Duodenal mucosa (tissue), 2 donors: ENCODE measurements at regions not wholly inside any gene's neighbourhood (a gene's known extent, or its start where the extent isn't known, plus 50 kb on each side); places are given as distances from the start of the nearest gene placed in this dataset.
A peak's percentile ranks its signal among the peaks of the same experiment; 100 is the strongest.
"Not testable (repeated sequence)": the region's sequence is repeated elsewhere in the genome, so short reads cannot be mapped to it uniquely, and the experiment has no call there.

Source experiments
- H3K27ac ChIP-seq: one replicate; pipeline ENCODE4 v1.7.0; 2013; ENCODE audit warnings: low read depth, low read length
- H3K27me3 ChIP-seq, 2 donors: one replicate each; pipeline ENCODE4 v1.7.0; 2013; ENCODE audit warnings: low read length in 2 of 2, control low read depth in 1 of 2; ENCODE audit not compliant: insufficient read depth in 2 of 2, control insufficient read depth in 1 of 2
- H3K36me3 ChIP-seq, 2 donors: one replicate each; pipeline ENCODE4 v1.7.0; 2013; ENCODE audit warnings: low read length in 2 of 2, control low read depth in 1 of 2; ENCODE audit not compliant: insufficient read depth in 2 of 2, control insufficient read depth in 1 of 2
- H3K4me1 ChIP-seq, 2 donors: one replicate each; pipeline ENCODE4 v1.7.0; 2013; ENCODE audit warnings: low read length in 2 of 2, control low read depth in 1 of 2; ENCODE audit not compliant: insufficient read depth in 2 of 2, control insufficient read depth in 1 of 2
- H3K4me3 ChIP-seq, 2 donors: one replicate each; pipeline ENCODE4 v1.7.0; 2013; ENCODE audit warnings: low read length in 2 of 2, low read depth in 1 of 2
- H3K9ac ChIP-seq, 2 donors: one replicate each; pipeline ENCODE4 v1.7.0; 2013; ENCODE audit warnings: low read length in 2 of 2, low read depth in 1 of 2
- H3K9me3 ChIP-seq, 2 donors: one replicate each; pipeline ENCODE4 v1.7.0; 2013; ENCODE audit warnings: low read length in 2 of 2, control low read depth in 1 of 2; ENCODE audit not compliant: control insufficient read depth in 1 of 2

- H3K27ac ChIP-seq, result no peak overlapping the region
- peaks cover 21 to 36% of the 10 kb centered on the region in 2 donors for H3K4me1 ChIP-seq
- no peaks in the 10 kb centered on the region for H3K36me3 ChIP-seq
- H3K4me3 ChIP-seq, result no peak overlapping the region
- H3K9me3 ChIP-seq, result no peaks in the 10 kb centered on the region
- no peaks in the 10 kb centered on the region for H3K27me3 ChIP-seq
- no peak overlapping the region for H3K9ac ChIP-seq
Measured at GRCh38 chr14:71554959-71555612, 377.1 kb upstream of the RGS6 start.

- H3K4me1 ChIP-seq, result peaks cover 21 to 36% of the 10 kb centered on the region in 2 donors
- H3K4me3 ChIP-seq, result peak overlapping the region in 1 of 2 donors; percentile 53
- no peak overlapping the region for H3K27ac ChIP-seq
- peak overlapping the region in 1 of 2 donors; percentile 14 for H3K9ac ChIP-seq
- no peaks in the 10 kb centered on the region for H3K27me3 ChIP-seq
- H3K36me3 ChIP-seq, result no peaks in the 10 kb centered on the region
- no peaks in the 10 kb centered on the region for H3K9me3 ChIP-seq
Measured at GRCh38 chr14:71555654-71556559, 376.3 kb upstream of the RGS6 start.

- H3K36me3 ChIP-seq, result no peaks in the 10 kb centered on the region
- no peak overlapping the region for H3K27ac ChIP-seq
- no peak overlapping the region for H3K9ac ChIP-seq
- no peaks in the 10 kb centered on the region for H3K9me3 ChIP-seq
- no peaks in the 10 kb centered on the region for H3K27me3 ChIP-seq
- H3K4me1 ChIP-seq, result peaks cover 21 to 36% of the 10 kb centered on the region in 2 donors
- no peak overlapping the region for H3K4me3 ChIP-seq
Measured at GRCh38 chr14:71556730-71557129, 375.5 kb upstream of the RGS6 start.

GRCh38 chr14:71557351-71557750 lies 374.9 kb upstream of the RGS6 start:
- Histone ChIP-seq H3K27ac (no peak overlapping the region), H3K9ac (no peak overlapping the region), H3K27me3 (no peaks in the 10 kb centered on the region), H3K36me3 (no peaks in the 10 kb centered on the region), H3K9me3 (no peaks in the 10 kb centered on the region), H3K4me1 (peaks cover 21 to 36% of the 10 kb centered on the region in 2 donors), H3K4me3 (no peak overlapping the region)

- not testable (repeated sequence) for H3K9ac ChIP-seq, H3K4me3 ChIP-seq
- peaks cover 21 to 29% of the 10 kb centered on the region in 2 donors for H3K4me1 ChIP-seq
Measured at GRCh38 chr14:71558943-71559342, 373.3 kb upstream of the RGS6 start.

GRCh38 chr14:71560751-71561150 lies 371.5 kb upstream of the RGS6 start:
- Histone ChIP-seq H3K27ac (no peak overlapping the region), H3K4me1 (peaks cover 10 to 13% of the 10 kb centered on the region in 2 donors), H3K9me3 (no peaks in the 10 kb centered on the region), H3K4me3 (no peak overlapping the region), H3K36me3 (no peaks in the 10 kb centered on the region), H3K9ac (no peak overlapping the region), H3K27me3 (no peaks in the 10 kb centered on the region)

More at GRCh38 chr14:71558943-71559342, 373.3 kb upstream of the RGS6 start:
- not testable (repeated sequence) for H3K27ac ChIP-seq, H3K9me3 ChIP-seq, H3K36me3 ChIP-seq, H3K27me3 ChIP-seq

GRCh38 chr14:71563492-71564153 lies 368.6 kb upstream of the RGS6 start:
- Histone ChIP-seq H3K27ac (no peak overlapping the region), H3K9ac (no peak overlapping the region), H3K4me1 (no peaks in the 10 kb centered on the region), H3K36me3 (no peaks in the 10 kb centered on the region), H3K9me3 (no peaks in the 10 kb centered on the region), H3K4me3 (no peak overlapping the region), H3K27me3 (no peaks in the 10 kb centered on the region)

- Histone ChIP-seq H3K27me3 (no peaks in the 10 kb centered on the region), H3K27ac (no peak overlapping the region), H3K9ac (no peak overlapping the region)
Measured at GRCh38 chr14:71566276-71566675, 366.0 kb upstream of the RGS6 start.

GRCh38 chr14:71567499-71568133 lies 364.6 kb upstream of the RGS6 start:
- not testable (repeated sequence) for H3K4me3 ChIP-seq, H3K27ac ChIP-seq, H3K9me3 ChIP-seq, H3K36me3 ChIP-seq, H3K9ac ChIP-seq, H3K4me1 ChIP-seq, H3K27me3 ChIP-seq

More at GRCh38 chr14:71566276-71566675, 366.0 kb upstream of the RGS6 start:
- Histone ChIP-seq H3K4me3 (no peak overlapping the region), H3K9me3 (no peaks in the 10 kb centered on the region), H3K36me3 (no peaks in the 10 kb centered on the region), H3K4me1 (no peaks in the 10 kb centered on the region)
